Occipital lobe (tissue), 1 donor: ENCODE measurements at regions not wholly inside any gene's neighbourhood (a gene's known extent, or its start where the extent isn't known, plus 50 kb on each side); places are given as distances from the start of the nearest gene placed in this dataset.

Experiments used
- DNase-seq: peaks from one replicate; lab custom pipeline; 2025; lab: John Stamatoyannopoulos, UW

GRCh38 chr13:54162069-54162468 lies 1133.5 kb downstream of the OLFM4 start:
- DNase-seq = no peak

DNA sequence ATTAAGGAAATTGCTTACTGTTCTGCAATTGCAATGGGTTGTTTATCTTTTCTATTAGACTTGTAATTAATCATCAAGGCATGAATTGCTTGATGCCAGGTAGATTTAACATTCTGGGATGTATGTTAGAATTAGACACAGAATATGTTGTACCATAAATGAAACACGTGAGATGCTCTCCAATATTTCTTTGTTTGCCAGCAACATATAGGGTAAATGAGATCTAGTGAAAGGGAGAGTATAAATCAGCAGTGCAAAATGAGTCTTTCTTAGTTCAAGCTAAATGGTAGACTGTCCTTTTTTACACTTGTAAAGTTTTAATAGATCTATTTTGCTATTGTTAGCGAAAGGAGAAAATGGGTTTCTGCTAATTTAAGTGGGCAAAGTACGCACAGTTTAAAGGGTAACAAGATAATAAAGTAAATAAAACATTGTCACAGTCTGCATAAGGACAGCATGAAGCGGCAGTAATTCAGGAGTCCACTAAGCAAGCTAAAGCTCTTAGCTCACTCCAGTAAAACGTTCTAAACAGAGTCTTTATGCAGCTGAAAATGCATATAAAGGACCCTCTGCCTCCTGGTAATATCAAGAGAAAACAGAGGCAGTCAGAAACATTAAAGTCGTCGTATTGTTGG lies 1137.1 kb downstream of the OLFM4 start:
- no peak for DNase-seq

DNA sequence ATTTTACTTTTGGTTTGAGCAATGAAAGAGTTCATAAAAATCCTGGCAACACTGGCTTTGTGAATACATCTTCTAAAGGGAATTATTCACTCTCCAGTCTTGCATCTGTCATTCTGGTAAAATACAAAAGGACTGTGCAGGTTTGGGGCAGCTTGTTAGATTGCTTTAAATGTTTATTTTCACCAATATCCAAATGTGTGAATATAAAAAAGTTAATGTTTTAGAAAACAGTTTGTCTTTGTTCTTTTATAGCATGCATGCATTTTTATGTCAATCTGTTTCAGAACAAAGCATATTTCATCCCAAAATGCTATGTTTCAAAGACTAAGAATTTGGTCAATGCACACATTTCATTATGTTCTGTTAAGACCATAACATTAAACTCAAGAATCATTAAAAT lies 1145.4 kb downstream of the OLFM4 start:
- no peak for DNase-seq

DNA sequence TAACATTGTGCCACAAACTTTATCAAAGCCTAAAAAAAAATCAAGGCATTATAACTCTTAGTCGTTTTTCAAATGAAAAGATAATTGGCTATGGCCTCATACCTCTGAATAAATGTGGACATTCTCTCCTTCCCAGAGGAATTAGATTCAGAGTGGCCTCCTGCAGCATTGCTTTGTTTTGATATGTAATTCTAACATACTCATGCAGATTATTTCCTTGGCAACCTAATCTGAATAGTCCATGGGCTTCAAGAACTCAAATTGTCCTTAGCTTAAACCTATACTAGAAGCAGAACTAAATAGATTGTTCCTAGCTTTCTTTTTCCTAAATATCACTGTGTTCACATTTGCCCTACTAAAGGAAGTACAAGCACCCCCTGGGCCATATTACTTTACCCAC lies 1146.9 kb downstream of the OLFM4 start:
- DNase-seq = no peak

- no peak for DNase-seq
Observed at GRCh38 chr13:54177466-54177865, 1148.9 kb downstream of the OLFM4 start.

GRCh38 chr13:54183166-54183565 lies 1154.6 kb downstream of the OLFM4 start:
- DNase-seq = no peak

DNA sequence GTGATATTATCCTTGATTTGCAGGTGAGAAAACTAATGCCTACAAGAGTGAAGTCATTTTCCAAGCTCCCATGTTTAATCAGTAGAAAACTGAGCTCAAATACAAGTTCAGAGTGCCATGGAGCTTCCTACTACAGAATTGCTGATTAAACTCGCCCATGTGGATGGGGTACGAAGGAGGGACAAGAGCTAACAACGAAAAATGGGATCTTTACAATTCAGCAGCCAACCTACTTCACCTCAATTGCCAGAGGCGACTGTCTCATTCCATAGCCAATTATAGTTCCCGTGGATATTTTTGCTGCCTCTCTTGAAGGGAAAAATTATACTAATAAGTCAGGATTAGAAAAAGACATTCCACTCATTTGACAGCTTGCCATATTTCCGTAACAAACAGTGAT lies 1155.1 kb downstream of the OLFM4 start:
- DNase-seq = no peak

DNA sequence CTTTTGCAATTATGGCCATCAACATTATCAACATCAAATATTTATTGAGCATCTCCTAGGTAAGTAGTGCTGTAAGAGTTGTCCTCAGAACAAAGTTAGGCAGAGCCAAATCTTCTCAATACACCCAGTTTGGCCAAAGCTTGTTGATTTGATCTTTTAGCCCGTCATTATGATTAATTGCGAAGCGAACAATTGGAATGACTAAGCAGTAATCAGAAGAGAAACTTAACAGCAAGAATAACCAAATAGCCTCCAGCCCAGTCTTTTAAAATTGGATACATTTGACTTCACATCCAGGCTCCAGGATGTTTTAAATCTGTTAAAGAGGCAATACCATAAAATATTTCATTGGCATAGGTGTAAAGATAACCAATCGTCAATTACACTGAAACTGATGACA lies 1156.0 kb downstream of the OLFM4 start:
- no peak for DNase-seq

DNA sequence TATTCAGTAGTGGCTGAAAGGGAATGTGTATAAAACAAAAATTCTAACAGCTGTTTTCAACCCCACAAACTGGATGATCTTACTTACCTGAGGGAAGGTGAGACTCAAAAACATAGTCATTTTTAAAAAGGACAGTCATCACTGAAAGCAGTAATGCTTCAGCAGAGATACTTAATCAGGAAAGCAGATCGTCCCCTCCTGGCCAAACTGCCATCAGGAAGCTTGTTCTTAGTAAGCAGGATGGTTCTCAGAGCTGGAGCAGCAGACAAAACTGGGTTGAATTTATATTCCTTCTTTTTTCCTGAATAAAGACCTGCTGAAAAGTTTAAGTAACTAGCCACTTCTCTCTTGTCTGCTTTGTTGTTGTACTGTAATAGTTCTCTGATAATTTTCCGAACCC lies 1156.5 kb downstream of the OLFM4 start:
- no peak for DNase-seq

DNA sequence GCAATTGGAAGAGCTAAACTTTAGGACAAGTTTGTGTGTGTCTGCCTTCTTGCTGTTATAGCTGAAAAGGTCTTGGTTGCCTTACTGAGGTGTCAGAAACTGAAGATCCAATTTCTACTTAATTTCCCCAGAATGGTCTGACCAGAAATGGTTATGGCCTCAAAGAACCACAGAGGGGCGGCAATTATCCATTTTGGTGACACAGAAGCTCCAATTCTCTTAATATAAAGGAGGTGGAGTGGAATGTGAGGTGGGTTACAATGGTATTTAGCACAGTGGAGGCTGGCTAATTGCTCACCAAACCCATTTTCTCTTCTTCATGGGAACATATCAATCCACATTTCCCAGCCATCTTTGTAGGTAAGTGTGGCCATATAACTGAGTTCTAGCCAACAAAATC lies 1157.2 kb downstream of the OLFM4 start:
- DNase-seq = no peak

- no peak for DNase-seq
Observed at GRCh38 chr13:54187461-54187860, 1158.8 kb downstream of the OLFM4 start.

DNA sequence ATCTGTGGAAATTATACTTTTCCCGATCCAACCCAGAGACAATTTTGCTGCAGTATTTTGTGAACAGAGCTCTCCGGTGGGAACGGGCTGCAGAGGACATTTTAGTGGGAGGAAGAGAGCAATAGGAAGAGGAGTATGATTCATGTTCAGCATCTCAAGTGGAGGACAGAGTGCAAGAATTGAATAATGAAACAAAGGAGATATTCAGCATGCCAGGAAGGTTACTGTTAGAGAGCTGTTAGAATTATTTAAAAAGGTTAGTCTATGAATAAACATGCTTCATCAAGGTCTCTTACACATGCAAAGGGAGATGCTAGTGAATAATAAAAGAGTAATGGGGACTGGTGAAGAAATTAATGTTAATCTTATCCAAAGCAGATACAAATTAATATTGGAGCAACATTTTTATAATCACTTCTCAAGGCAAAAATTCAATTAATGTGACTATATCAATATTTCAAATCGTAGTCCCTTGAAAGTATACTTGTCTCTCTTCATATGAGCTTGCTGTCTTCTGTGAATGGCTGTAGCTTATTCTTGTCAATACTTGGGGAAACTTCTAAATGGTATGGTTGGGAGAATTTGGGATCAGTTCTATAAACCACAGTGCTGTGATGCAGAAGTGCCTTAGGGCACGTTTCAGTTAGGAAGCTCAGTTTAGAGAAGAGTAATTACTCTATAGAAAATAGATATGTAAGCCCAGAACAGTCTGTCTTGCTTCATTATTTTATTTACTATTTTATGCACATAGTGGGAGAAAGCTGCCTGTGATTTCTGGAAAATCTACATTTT lies 1165.8 kb downstream of the OLFM4 start:
- no peak for DNase-seq

DNA sequence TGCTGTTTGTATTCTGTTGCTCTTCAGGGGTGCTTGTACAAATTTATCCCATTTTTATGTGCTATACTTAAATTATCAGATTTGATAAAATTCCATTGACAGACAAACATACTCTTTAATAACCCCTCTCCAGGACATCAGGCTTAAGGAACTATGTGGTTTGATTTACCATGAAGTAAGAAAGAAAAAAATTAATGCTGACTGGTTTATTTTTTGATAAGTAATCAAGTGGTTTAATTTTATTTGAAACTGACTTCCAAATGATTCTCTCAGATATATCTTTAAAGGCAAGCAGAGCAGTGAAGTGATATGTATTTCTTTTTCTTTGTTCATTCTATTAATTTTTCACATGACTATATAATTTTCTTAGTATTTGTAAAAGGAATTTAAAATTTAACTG lies 1168.1 kb downstream of the OLFM4 start:
- no peak for DNase-seq

DNA sequence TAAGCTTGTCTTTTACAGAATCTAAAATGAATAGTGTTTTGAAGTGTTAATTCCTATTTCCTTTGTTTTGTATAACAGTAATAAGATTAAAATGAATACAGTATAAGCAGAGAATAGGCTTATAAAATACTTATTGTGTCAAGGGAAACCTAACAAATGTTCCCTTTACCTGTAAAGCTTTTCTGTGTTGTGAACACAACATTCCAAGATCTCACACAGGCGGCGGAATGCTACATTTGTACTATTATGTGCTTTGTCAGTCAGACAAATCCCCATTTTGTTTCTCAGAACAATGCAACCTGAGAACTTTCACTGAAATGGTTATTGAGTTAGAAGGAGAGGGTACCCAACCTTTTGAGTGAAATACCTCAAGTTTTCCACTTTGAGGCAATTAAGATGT lies 1170.3 kb downstream of the OLFM4 start:
- DNase-seq = no peak

- DNase-seq = no peak
Observed at GRCh38 chr13:54206626-54207025, 1178.0 kb downstream of the OLFM4 start.

DNA sequence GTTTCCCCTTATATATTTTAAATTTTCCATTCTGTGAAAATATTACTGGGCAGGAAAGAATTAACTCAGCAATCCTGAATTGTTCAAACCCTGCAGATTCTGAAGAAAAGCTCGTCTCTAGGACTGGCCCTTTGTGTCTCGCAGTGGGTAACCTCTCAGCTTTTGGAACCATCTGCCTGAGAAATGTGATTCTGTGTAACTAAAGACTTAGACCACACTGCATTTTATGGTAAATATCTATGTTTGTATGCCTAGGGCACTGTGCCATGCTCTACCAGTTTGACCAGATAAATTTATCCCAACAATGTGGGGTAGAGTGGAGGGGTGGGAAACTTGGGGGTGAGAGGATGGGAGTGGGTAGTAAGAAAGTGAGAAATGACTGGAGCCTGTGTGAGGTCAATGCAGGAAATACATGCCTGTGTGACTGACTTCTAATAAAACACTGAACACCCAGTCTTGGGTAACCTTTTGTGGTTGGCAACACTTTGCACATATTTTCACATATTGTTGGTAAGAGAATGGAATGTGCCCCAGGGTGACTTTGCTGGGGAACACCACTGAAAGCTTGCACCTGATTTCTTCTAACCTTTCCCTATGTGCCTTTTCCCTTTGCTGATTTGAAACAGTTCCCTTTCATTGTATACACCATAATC lies 1181.9 kb downstream of the OLFM4 start:
- DNase-seq = no peak

DNA sequence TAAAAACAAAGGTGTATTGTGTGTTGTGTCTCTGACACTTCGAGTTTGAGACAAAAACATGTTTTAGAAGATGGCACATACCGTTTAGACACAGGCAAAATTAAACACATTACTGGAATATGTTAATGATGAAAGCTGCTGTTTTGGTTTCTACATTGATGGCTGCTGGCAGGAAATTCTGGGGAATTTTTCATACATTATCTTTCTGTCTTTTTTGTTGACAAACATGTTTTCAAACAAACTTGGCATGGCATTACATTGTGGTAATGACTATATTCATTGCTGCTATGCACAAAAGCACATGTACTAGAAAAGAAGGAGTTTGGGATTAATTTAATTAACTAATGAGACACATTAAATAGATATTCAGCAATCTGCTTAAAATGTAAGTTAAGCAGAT lies 1187.6 kb downstream of the OLFM4 start:
- no peak for DNase-seq

DNA sequence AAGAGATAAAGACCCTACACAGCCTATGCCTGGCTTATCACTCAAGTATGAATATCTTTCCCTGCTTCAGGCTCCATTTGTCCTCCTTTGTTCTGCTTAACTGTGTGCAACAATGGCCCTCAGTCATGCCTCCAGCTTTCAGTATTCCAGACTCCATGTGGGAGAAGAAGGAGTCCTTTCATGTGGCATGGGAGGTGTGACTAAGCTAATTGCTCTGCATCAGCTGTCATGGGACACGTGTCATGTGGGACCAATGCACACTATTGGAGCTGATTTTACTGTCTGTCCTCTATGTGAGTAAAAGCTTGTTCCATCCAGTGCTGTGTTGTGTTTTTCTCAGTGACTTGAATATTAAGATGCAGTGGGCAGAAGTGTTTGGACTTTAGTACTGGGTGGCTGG lies 1198.3 kb downstream of the OLFM4 start:
- no peak for DNase-seq

DNA sequence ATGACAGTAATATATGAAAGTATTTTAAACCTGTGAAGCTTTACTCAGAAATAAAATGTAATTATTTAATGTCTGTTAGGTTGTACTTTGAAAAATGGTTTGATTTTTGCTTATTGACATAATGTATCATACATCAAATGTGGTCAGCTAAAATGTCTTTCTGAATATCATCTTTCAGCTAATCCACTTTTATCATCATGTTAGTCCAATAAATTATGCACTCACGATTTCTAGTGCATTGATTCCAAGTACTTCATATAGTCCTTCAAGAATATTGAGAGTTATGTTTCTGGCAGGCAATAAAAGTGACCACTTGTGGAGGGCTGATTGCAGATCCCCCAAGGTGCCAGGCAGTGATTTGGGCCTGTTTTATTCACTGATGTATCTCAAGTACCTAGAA lies 1204.1 kb downstream of the OLFM4 start:
- no peak for DNase-seq

- DNase-seq = no peak
Observed at GRCh38 chr13:54234607-54235006, 1206.0 kb downstream of the OLFM4 start.

DNA sequence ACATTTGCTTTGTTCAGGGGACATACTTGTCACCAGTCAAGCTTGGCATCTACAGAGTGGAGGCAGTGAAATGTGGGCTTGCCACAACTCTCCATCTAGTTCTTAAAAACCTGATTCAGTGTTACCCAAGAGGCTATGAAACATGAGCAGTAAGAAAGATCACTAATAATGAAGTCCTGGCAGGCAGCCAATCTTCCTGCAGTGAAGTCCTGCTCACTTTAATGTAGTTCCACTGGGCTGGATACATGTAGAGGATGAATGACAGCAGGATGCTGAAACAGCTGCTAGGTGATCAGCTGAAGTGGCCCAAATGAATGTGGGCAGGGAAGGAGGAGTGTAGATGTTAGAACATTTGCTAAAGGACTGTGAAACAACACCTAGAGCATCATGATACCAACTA lies 1213.1 kb downstream of the OLFM4 start:
- DNase-seq = no peak

DNA sequence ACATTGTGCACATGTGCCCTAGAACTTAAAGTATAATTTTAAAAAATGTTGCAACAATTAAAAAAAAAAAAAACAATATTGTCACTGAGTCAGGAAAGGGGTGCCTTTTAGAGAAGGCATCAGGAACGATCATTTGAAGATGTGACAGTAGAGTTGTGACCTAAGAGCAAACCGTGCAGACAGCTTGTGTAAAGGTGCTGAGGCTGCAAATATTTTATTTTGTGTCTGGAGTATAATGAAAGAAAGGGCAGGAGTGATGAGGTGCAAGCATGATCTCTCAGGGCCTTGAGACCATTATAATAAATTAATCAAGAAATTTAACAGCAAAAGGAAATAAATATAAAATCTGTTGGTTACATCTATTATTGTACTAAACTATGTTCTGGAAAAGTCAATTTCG lies 1219.7 kb downstream of the OLFM4 start:
- DNase-seq = no peak

DNA sequence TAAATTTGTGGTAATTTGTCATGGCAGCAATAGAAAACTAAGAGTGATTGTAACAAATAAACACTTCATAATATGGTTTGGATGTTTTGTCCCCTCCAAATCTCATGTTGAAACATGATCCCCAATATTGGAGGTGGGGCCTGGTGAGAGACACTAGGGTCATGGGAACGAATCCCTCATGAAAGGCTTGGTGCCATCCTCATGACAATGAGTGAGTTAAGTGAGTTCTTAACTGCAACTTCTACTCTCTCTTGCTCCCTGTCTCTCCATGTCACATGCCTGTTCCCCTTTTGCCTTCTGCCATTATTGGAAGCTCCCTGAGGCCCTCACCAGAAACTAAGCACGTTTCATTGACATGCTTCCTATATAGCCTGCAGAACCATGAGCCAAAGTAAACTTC lies 1233.2 kb downstream of the OLFM4 start:
- no peak for DNase-seq
